ENCODE measurements at regions not wholly inside any gene's neighbourhood (a gene's known extent, or its start where the extent isn't known, plus 50 kb on each side); places are given as distances from the start of the nearest gene placed in this dataset.
A peak's percentile ranks its signal among the peaks of the same experiment; 100 is the strongest.

DNA sequence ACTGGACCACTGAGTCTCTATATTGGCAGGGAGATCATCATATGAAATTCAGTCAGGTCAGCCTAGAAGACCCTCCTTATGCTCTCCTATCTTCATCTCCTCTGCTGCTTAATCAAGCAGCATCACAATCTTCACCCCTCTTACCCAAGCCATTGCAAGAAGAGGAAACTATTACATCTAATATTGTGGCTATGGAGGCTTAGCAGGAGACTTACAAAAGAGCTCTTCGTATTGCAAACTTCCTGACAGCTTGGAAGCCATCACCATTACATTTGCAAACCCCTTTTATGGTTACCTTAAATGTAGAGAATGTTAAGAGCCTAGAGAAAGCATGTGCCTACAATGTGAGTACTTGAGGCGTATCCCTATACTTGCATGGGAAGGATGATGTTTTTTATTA, 87.2 kb upstream of the STXBP5 start:
- TF ChIP-seq, protein P1, sequence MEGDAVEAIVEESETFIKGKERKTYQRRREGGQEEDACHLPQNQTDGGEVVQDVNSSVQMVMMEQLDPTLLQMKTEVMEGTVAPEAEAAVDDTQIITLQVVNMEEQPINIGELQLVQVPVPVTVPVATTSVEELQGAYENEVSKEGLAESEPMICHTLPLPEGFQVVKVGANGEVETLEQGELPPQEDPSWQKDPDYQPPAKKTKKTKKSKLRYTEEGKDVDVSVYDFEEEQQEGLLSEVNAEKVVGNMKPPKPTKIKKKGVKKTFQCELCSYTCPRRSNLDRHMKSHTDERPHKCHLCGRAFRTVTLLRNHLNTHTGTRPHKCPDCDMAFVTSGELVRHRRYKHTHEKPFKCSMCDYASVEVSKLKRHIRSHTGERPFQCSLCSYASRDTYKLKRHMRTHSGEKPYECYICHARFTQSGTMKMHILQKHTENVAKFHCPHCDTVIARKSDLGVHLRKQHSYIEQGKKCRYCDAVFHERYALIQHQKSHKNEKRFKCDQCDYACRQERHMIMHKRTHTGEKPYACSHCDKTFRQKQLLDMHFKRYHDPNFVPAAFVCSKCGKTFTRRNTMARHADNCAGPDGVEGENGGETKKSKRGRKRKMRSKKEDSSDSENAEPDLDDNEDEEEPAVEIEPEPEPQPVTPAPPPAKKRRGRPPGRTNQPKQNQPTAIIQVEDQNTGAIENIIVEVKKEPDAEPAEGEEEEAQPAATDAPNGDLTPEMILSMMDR (conservative IDR thresholded peaks at IDR 0.05; ENCODE audit: low read depth, low read length) = no peak
- H3K4me3 ChIP-seq (ENCODE audit: low read depth, low read length) = no peak overlapping the region
- no peak for DNase-seq (ENCODE audit: low read depth)

DNA sequence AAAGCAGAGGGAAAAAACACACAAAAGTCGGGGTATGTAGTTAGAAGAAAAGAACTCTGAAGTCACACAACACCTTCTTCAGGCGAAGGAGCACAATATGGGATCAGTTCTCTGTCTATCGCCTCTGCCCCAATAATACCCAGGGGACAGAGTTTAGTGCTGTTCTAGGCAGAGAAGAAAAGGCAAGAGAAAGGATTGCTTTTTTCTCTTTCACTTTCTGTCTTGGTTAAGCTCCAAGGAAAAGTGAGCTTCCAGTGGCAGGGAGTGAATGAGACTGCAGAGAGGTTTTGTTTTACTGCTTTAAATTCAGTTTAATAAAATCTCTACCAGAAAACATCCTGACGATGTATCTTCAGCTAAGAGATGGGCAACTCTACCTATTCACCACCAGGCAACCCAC, 86.6 kb upstream of the STXBP5 start:
- DNase-seq (ENCODE audit: low read depth) = peak; percentile 60
- TF ChIP-seq, protein P1 (conservative IDR thresholded peaks at IDR 0.05; ENCODE audit: low read depth, low read length) = no peak
- no peak overlapping the region for H3K4me3 ChIP-seq (ENCODE audit: low read depth, low read length)

DNA sequence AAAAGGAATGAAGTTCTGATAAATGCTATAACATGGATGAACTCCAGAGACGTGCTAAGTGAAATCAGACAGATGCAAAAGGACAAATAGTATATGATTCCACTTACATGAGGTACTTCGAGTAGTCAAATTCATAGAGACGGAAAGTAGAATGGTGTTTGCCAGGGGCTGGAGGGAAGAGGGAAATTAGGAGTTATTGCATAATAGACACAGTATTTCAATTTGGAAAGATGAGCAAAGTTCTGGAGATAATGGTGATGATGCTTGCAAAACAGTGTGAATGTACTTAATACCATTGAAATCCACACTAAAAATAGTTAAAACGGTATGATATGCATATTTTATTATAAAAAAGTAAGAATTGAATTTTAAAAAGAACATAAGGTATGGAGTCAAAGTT, 84.9 kb upstream of the STXBP5 start:
- H3K4me3 ChIP-seq (ENCODE audit: low read depth, low read length) = no peak overlapping the region
- TF ChIP-seq, protein P1 (conservative IDR thresholded peaks at IDR 0.05; ENCODE audit: low read depth, low read length) = no peak
- DNase-seq (ENCODE audit: low read depth) = no peak

DNA sequence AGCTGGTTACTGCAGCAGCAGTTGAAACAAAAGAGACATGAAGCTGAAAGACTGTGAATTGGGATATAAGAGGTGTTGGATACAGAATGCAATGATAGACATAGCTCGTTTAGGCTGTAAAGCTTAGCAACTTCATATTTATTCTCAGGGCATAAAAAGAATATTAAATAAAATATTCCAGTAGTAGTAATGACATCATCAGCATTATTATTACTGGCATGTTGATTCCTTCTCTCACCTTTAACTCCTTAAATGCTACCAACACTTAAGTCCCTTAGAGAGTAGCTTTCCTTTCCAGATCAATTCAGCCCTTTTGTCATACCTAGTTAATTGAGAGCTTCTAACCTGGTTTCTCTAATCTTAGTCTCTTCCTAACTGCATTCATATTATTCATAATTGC, 81.4 kb upstream of the STXBP5 start:
- TF ChIP-seq, protein P1 (conservative IDR thresholded peaks at IDR 0.05; ENCODE audit: low read depth, low read length) = no peak
- DNase-seq (ENCODE audit: low read depth) = no peak
- H3K4me3 ChIP-seq (ENCODE audit: low read depth, low read length) = no peak overlapping the region

DNA sequence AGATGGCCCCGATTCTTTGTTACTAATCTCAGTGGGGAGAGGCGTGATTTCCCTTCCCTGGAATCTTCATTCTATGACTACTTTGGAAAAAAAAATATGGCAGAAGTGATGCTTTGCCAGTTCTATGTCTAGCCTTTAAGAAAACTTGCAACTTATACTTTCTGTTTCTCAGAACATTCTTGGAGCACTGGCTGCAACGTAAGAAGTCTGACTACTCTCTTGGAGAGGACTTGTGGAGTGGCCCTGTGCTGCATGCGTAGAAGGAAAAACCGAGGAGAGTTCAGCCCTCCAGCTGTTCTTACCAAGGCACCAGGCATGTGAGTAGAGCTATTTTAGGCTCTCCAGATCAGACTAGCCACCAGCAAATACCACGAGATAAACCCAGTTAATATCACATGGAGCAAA, 77.6 kb upstream of the STXBP5 start:
- DNase-seq (ENCODE audit: low read depth) = peak; percentile 78
- TF ChIP-seq, protein P1 (conservative IDR thresholded peaks at IDR 0.05; ENCODE audit: low read depth, low read length) = no peak
- H3K4me3 ChIP-seq (ENCODE audit: low read depth, low read length) = no peak overlapping the region

DNA sequence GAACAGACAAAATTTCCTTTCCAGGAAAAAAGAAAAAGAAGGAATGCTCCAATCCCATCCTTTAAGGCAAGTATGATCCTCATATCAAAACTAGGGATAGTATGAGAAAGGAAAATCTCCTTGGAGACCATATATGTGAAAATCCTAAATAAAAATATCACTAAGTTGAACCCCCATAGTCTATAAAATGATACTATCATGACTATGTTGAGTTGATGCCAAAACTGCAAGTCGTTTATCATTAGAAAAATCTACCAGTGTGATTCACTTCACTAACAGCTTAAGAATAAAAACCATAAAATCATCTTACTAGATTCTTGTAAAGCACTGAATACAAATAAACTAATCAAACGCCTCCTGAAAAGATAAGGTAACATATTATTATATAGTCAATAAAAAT, 76.6 kb upstream of the STXBP5 start:
- H3K4me3 ChIP-seq (ENCODE audit: low read depth, low read length) = no peak overlapping the region
- TF ChIP-seq, protein P1 (conservative IDR thresholded peaks at IDR 0.05; ENCODE audit: low read depth, low read length) = no peak
- DNase-seq (ENCODE audit: low read depth) = peak; percentile 22

DNA sequence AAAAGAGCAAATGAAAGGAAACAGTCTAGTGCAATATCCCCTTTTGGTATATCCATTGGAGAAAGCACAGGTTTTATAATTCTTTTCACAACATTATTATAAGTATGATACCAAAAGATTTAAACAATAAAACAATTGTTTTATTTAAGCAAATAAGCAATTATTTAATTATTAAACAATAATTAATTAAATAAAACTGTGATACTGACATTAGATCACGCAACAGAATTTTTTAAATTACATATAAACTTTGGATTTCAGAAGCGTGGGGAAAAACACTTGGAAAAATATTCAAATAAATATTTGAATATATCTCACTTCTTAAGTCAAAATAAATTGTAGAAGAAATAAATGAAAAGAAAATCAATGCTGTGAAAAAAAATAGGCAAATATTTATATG, 76.2 kb upstream of the STXBP5 start:
- DNase-seq (ENCODE audit: low read depth) = no peak
- no peak overlapping the region for H3K4me3 ChIP-seq (ENCODE audit: low read depth, low read length)
- TF ChIP-seq, protein P1 (conservative IDR thresholded peaks at IDR 0.05; ENCODE audit: low read depth, low read length) = no peak

Data from choroid plexus epithelial cell (primary cell).